ENCODE measurements at regions not wholly inside any gene's neighbourhood (a gene's known extent, or its start where the extent isn't known, plus 50 kb on each side); places are given as distances from the start of the nearest gene placed in this dataset.
A peak's percentile ranks its signal among the peaks of the same experiment; 100 is the strongest.

- Histone ChIP-seq H3K4me3 (ENCODE audit: low read depth in 1 of 3, low read length in 3 of 3) (no peak overlapping the region), H3K36me3 (ENCODE audit: control insufficient read depth in 3 of 3, insufficient read depth in 2 of 3, low read depth in 1 of 3, low read length in 3 of 3) (no peaks in the 10 kb centered on the region), H3K27ac (ENCODE audit: low read depth in 1 of 3, low read length in 2 of 3) (no peak overlapping the region), H3K9me3 (ENCODE audit: control insufficient read depth in 2 of 2, insufficient read depth in 1 of 2, low read depth in 1 of 2, low read length in 1 of 2) (peaks cover 0 to 4% of the 10 kb centered on the region in 2 donors), H3K27me3 (ENCODE audit: control insufficient read depth in 3 of 3, insufficient read depth in 3 of 3, low read length in 3 of 3) (no peaks in the 10 kb centered on the region), H3K4me1 (ENCODE audit: control insufficient read depth in 3 of 3, insufficient read depth in 2 of 3, low read depth in 1 of 3, low read length in 2 of 3) (no peaks in the 10 kb centered on the region)
- DNase-seq, result no peak
- WGBS, 3 donors, result 59 to 79% (median 77%) methylated on average over 1 of the region's 1 CpG
- no peak for FAIRE-seq
These were observed 662.6 kb downstream of the LRFN5 start for GRCh38 chr14:42269234-42269633.

DNA sequence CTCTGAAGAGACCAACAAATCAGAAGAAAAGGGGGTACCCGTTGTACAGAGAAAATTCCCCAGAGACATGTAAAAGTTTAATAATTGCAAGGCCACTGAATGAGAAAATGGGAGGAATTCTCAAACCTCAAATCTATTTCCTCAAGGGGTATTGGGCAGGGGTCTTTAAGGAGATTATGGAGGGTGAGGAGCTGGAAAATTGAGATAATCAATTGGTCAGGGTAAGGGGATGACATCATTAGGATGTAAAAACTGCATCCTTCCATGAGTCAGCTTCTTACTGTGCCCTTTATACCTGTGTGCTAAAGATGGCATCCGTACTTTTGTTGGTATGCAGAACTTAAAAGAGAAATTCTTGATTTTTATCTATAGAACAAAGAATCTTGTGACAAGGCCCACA lies 641.5 kb downstream of the LRFN5 start:
- no peaks in the 10 kb centered on the region for H3K27me3 ChIP-seq (ENCODE audit: control insufficient read depth in 3 of 3, insufficient read depth in 3 of 3, low read length in 3 of 3)
- DNase-seq, result no peak

GRCh38 chr14:42241101-42241500 lies 634.4 kb downstream of the LRFN5 start:
- WGBS, 3 donors, result 69 to 89% (median 79%) methylated on average over 2 of the region's 2 CpGs

More for the DNA sequence above, 641.5 kb downstream of the LRFN5 start:
- Histone ChIP-seq H3K4me1 (ENCODE audit: control insufficient read depth in 3 of 3, insufficient read depth in 2 of 3, low read depth in 1 of 3, low read length in 2 of 3) (no peaks in the 10 kb centered on the region), H3K27ac (ENCODE audit: low read depth in 1 of 3, low read length in 2 of 3) (no peak overlapping the region), H3K9me3 (ENCODE audit: control insufficient read depth in 2 of 2, insufficient read depth in 1 of 2, low read depth in 1 of 2, low read length in 1 of 2) (no peaks in the 10 kb centered on the region), H3K4me3 (ENCODE audit: low read depth in 1 of 3, low read length in 3 of 3) (no peak overlapping the region), H3K36me3 (ENCODE audit: control insufficient read depth in 3 of 3, insufficient read depth in 2 of 3, low read depth in 1 of 3, low read length in 3 of 3) (no peaks in the 10 kb centered on the region)
- no peak for FAIRE-seq
- 53 to 81% (median 54%) methylated on average over 2 of the region's 2 CpGs for WGBS, 3 donors

GRCh38 chr14:42229976-42230375 lies 623.3 kb downstream of the LRFN5 start:
- 82 to 87% (median 83%) methylated on average over 3 of the region's 3 CpGs for WGBS, 3 donors
- Histone ChIP-seq H3K9me3 (ENCODE audit: control insufficient read depth in 2 of 2, insufficient read depth in 1 of 2, low read depth in 1 of 2, low read length in 1 of 2) (peaks cover 0 to 5% of the 10 kb centered on the region in 2 donors), H3K27me3 (ENCODE audit: control insufficient read depth in 3 of 3, insufficient read depth in 3 of 3, low read length in 3 of 3) (no peaks in the 10 kb centered on the region), H3K27ac (ENCODE audit: low read depth in 1 of 3, low read length in 2 of 3) (no peak overlapping the region), H3K4me3 (ENCODE audit: low read depth in 1 of 3, low read length in 3 of 3) (no peak overlapping the region), H3K36me3 (ENCODE audit: control insufficient read depth in 3 of 3, insufficient read depth in 2 of 3, low read depth in 1 of 3, low read length in 3 of 3) (no peaks in the 10 kb centered on the region), H3K4me1 (ENCODE audit: control insufficient read depth in 3 of 3, insufficient read depth in 2 of 3, low read depth in 1 of 3, low read length in 2 of 3) (no peaks in the 10 kb centered on the region)
- FAIRE-seq, result no peak
- DNase-seq, result no peak

More at GRCh38 chr14:42241101-42241500, 634.4 kb downstream of the LRFN5 start:
- Histone ChIP-seq H3K4me3 (ENCODE audit: low read depth in 1 of 3, low read length in 3 of 3) (no peak overlapping the region), H3K36me3 (ENCODE audit: control insufficient read depth in 3 of 3, insufficient read depth in 2 of 3, low read depth in 1 of 3, low read length in 3 of 3) (no peaks in the 10 kb centered on the region), H3K27ac (ENCODE audit: low read depth in 1 of 3, low read length in 2 of 3) (no peak overlapping the region), H3K9me3 (ENCODE audit: control insufficient read depth in 2 of 2, insufficient read depth in 1 of 2, low read depth in 1 of 2, low read length in 1 of 2) (no peaks in the 10 kb centered on the region), H3K4me1 (ENCODE audit: control insufficient read depth in 3 of 3, insufficient read depth in 2 of 3, low read depth in 1 of 3, low read length in 2 of 3) (no peaks in the 10 kb centered on the region), H3K27me3 (ENCODE audit: control insufficient read depth in 3 of 3, insufficient read depth in 3 of 3, low read length in 3 of 3) (no peaks in the 10 kb centered on the region)
- no peak for FAIRE-seq
- no peak for DNase-seq

- Histone ChIP-seq H3K4me3 (ENCODE audit: low read depth in 1 of 3, low read length in 3 of 3) (no peak overlapping the region), H3K27ac (ENCODE audit: low read depth in 1 of 3, low read length in 2 of 3) (no peak overlapping the region), H3K36me3 (ENCODE audit: control insufficient read depth in 3 of 3, insufficient read depth in 2 of 3, low read depth in 1 of 3, low read length in 3 of 3) (no peaks in the 10 kb centered on the region), H3K4me1 (ENCODE audit: control insufficient read depth in 3 of 3, insufficient read depth in 2 of 3, low read depth in 1 of 3, low read length in 2 of 3) (no peaks in the 10 kb centered on the region), H3K9me3 (ENCODE audit: control insufficient read depth in 2 of 2, insufficient read depth in 1 of 2, low read depth in 1 of 2, low read length in 1 of 2) (peaks cover 0 to 2% of the 10 kb centered on the region in 2 donors), H3K27me3 (ENCODE audit: control insufficient read depth in 3 of 3, insufficient read depth in 3 of 3, low read length in 3 of 3) (no peaks in the 10 kb centered on the region)
- DNase-seq (no peak), FAIRE-seq (no peak)
- 71 to 82% (median 79%) methylated on average over 6 of the region's 6 CpGs for WGBS, 3 donors
These were observed 622.6 kb downstream of the LRFN5 start for GRCh38 chr14:42229294-42229693.

GRCh38 chr14:42228611-42229010 lies 621.9 kb downstream of the LRFN5 start:
- Histone ChIP-seq H3K27me3 (ENCODE audit: control insufficient read depth in 3 of 3, insufficient read depth in 3 of 3, low read length in 3 of 3) (no peaks in the 10 kb centered on the region), H3K36me3 (ENCODE audit: control insufficient read depth in 3 of 3, insufficient read depth in 2 of 3, low read depth in 1 of 3, low read length in 3 of 3) (no peaks in the 10 kb centered on the region), H3K27ac (ENCODE audit: low read depth in 1 of 3, low read length in 2 of 3) (no peak overlapping the region), H3K9me3 (ENCODE audit: control insufficient read depth in 2 of 2, insufficient read depth in 1 of 2, low read depth in 1 of 2, low read length in 1 of 2) (peaks cover 0 to 2% of the 10 kb centered on the region in 2 donors), H3K4me3 (ENCODE audit: low read depth in 1 of 3, low read length in 3 of 3) (no peak overlapping the region), H3K4me1 (ENCODE audit: control insufficient read depth in 3 of 3, insufficient read depth in 2 of 3, low read depth in 1 of 3, low read length in 2 of 3) (no peaks in the 10 kb centered on the region)
- no peak for DNase-seq
- FAIRE-seq, result no peak
- 78 to 87% (median 83%) methylated on average over 6 to 7 of the region's 7 CpGs for WGBS, 3 donors

- DNase-seq (peak; percentile 25 to 53), FAIRE-seq (no peak)
- no peak overlapping the region for H3K4me3 ChIP-seq (ENCODE audit: low read depth in 1 of 3, low read length in 3 of 3)
- peaks cover 0 to 2% of the 10 kb centered on the region in 2 donors for H3K9me3 ChIP-seq (ENCODE audit: control insufficient read depth in 2 of 2, insufficient read depth in 1 of 2, low read depth in 1 of 2, low read length in 1 of 2)
- no peak overlapping the region for H3K27ac ChIP-seq (ENCODE audit: low read depth in 1 of 3, low read length in 2 of 3)
- 62 to 66% (median 64%) methylated on average over 2 of the region's 2 CpGs for WGBS, 3 donors
- no peaks in the 10 kb centered on the region for H3K27me3 ChIP-seq (ENCODE audit: control insufficient read depth in 3 of 3, insufficient read depth in 3 of 3, low read length in 3 of 3)
- no peaks in the 10 kb centered on the region for H3K4me1 ChIP-seq (ENCODE audit: control insufficient read depth in 3 of 3, insufficient read depth in 2 of 3, low read depth in 1 of 3, low read length in 2 of 3)
- no peaks in the 10 kb centered on the region for H3K36me3 ChIP-seq (ENCODE audit: control insufficient read depth in 3 of 3, insufficient read depth in 2 of 3, low read depth in 1 of 3, low read length in 3 of 3)
These were observed 617.6 kb downstream of the LRFN5 start for GRCh38 chr14:42224053-42224888.

- no peak for FAIRE-seq
- no peak overlapping the region for H3K4me3 ChIP-seq (ENCODE audit: low read depth in 1 of 3, low read length in 3 of 3)
- H3K36me3 ChIP-seq (ENCODE audit: control insufficient read depth in 3 of 3, insufficient read depth in 2 of 3, low read depth in 1 of 3, low read length in 3 of 3), result no peaks in the 10 kb centered on the region
- DNase-seq, result no peak
- no peak overlapping the region for H3K27ac ChIP-seq (ENCODE audit: low read depth in 1 of 3, low read length in 2 of 3)
- WGBS, 3 donors, result 34 to 41% (median 39%) methylated on average over 3 of the region's 3 CpGs
- no peaks in the 10 kb centered on the region for H3K9me3 ChIP-seq (ENCODE audit: control insufficient read depth in 2 of 2, insufficient read depth in 1 of 2, low read depth in 1 of 2, low read length in 1 of 2)
- H3K4me1 ChIP-seq (ENCODE audit: control insufficient read depth in 3 of 3, insufficient read depth in 2 of 3, low read depth in 1 of 3, low read length in 2 of 3), result no peaks in the 10 kb centered on the region
- no peaks in the 10 kb centered on the region for H3K27me3 ChIP-seq (ENCODE audit: control insufficient read depth in 3 of 3, insufficient read depth in 3 of 3, low read length in 3 of 3)
These were observed 616.3 kb downstream of the LRFN5 start for GRCh38 chr14:42222924-42223471.

Measured in small intestine (tissue), 7 donors.